K562 (cell line): ENCODE measurements at regions not wholly inside any gene's neighbourhood (a gene's known extent, or its start where the extent isn't known, plus 50 kb on each side); places are given as distances from the start of the nearest gene placed in this dataset.

ENCODE experiments used
- ATAC-seq: fragments of 200-7000 bp; cut with Tn5 transposase; 3 replicates; pipeline ENCODE4 v1.9.1; 2020; ENCODE audit warnings: moderate library complexity
- BruUV-seq: library from RNA; stranded (reverse); fragments of 400-500 nt; replicated peaks from 2 replicates; lab custom pipeline; 2021; lab: Mats Ljungman, UMichigan
- CTCF ChIA-PET: fragments of 300-600 bp; formaldehyde crosslinking; extraction: SDS; loops from one replicate; lab custom pipeline; 2021; ENCODE audit warnings: low intra/inter-chr PET ratio; lab: Yijun Ruan, JAX
- POLR2A ChIA-PET: fragments of 300-600, 350-650 bp; sonication (Branson Sonifier 250); formaldehyde crosslinking; extraction: SDS; loops from one replicate; lab custom pipeline; 2021; ENCODE audit warnings: antibody characterized with exemption, inconsistent platforms; lab: Yijun Ruan, JAX
- DNase-seq, 4 experiments: peaks; one replicate each; pipeline versions ENCODE4 v3.0.0 to v3.0.0-alpha.2; 2011 to 2018; ENCODE audit warnings: low spot score in 3 of 4, mixed read lengths in 3 of 4; ENCODE audit errors: extremely low read depth in 1 of 4
- FAIRE-seq: peaks from 2 replicates; lab custom pipeline; 2011; peaks lifted over from hg19 to GRCh38; lab: Jason Lieb, UNC
- H2AFZ ChIP-seq: 2 replicates; pipeline ENCODE4 v1.6.0; 2011; ENCODE audit warnings: low read depth, low read length, control low read depth, inconsistent platforms
- H3K27ac ChIP-seq: fragments of 200-600 bp; 3 replicates; pipeline ENCODE4 v1.8.0; 2011; ENCODE audit warnings: low read depth, mild to moderate bottlenecking, control low read depth, inconsistent platforms, low read length, moderate library complexity, mixed read lengths; ENCODE audit errors: extremely low read depth
- H3K27me3 ChIP-seq, 2 experiments: fragments of 300-600 bp in 1 of 2; 2 replicates in 1 of 2; 3 replicates in 1 of 2; pipeline versions ENCODE4 v1.6.0 to v1.8.0; 2011; ENCODE audit warnings: inconsistent platforms in 2 of 2, low read length in 2 of 2, mild to moderate bottlenecking in 1 of 2, mixed read lengths in 1 of 2, moderate library complexity in 1 of 2; ENCODE audit not compliant: control insufficient read depth in 2 of 2, insufficient read depth in 2 of 2
- H3K36me3 ChIP-seq: fragments of 300-600 bp; 3 replicates; pipeline ENCODE4 v1.8.0; 2011; ENCODE audit warnings: mild to moderate bottlenecking, low read length, inconsistent platforms; ENCODE audit not compliant: control insufficient read depth, insufficient read depth
- H3K4me1 ChIP-seq, 2 experiments: fragments of 200-600 bp in 1 of 2; replicated peaks in 1 of 2; 2 replicates in 1 of 2; 3 replicates in 1 of 2; pipeline versions ENCODE4 v1.5.1 to v1.8.0; 2011; ENCODE audit warnings: inconsistent platforms in 2 of 2, low read length in 2 of 2, mild to moderate bottlenecking in 1 of 2, mixed read lengths in 1 of 2, moderate library complexity in 1 of 2; ENCODE audit not compliant: control insufficient read depth in 2 of 2, insufficient read depth in 2 of 2
- H3K4me2 ChIP-seq: 2 replicates; pipeline ENCODE4 v1.6.1; 2011; ENCODE audit warnings: low read length, control low read depth, inconsistent platforms, mixed read lengths; ENCODE audit not compliant: insufficient read depth
- H3K4me3 ChIP-seq: fragments of 200-600 bp; sonication (generic), shearing (Covaris generic); 2 replicates; pipeline ENCODE4 v1.5.1; 2016; ENCODE audit warnings: control low read depth, inconsistent platforms
- H3K79me2 ChIP-seq: fragments of 200-600 bp; 3 replicates; pipeline ENCODE4 v1.8.0; 2011; ENCODE audit warnings: low read length, inconsistent platforms; ENCODE audit not compliant: control insufficient read depth, insufficient read depth
- H3K9ac ChIP-seq, 2 experiments: 2 replicates each; pipeline versions ENCODE4 v1.6.0 to v1.6.1; 2011; ENCODE audit warnings: low read depth in 2 of 2, low read length in 2 of 2, control low read depth in 1 of 2, inconsistent platforms in 1 of 2, mild to moderate bottlenecking in 1 of 2, mixed read lengths in 1 of 2; ENCODE audit not compliant: insufficient read depth in 1 of 2
- H3K9me1 ChIP-seq: one replicate; pipeline ENCODE4 v1.6.0; 2011; ENCODE audit warnings: inconsistent platforms, mild to moderate bottlenecking, low read length, moderate library complexity; ENCODE audit not compliant: control insufficient read depth, insufficient read depth
- H3K9me3 ChIP-seq: replicated peaks from 2 replicates; pipeline ENCODE4 v1.5.1; 2011; ENCODE audit warnings: low read depth, low read length, inconsistent platforms; ENCODE audit not compliant: control insufficient read depth, insufficient read depth
- H4K20me1 ChIP-seq: replicated peaks from 2 replicates; pipeline ENCODE4 v1.6.1; 2011; ENCODE audit warnings: low read length, inconsistent platforms, mixed read lengths; ENCODE audit not compliant: control insufficient read depth, insufficient read depth
- ARNT ChIP-seq, 2 experiments: fragments of 450-650 bp; IDR thresholded peaks; 2 replicates each; pipeline ENCODE4 v1.6.1; 2016; ENCODE audit warnings: mild to moderate bottlenecking in 1 of 2
- ATF4 ChIP-seq: fragments of 450-650 bp; formaldehyde crosslinking; IDR thresholded peaks from 2 replicates; pipeline ENCODE4 v1.4.0; 2022; ENCODE audit warnings: mild to moderate bottlenecking, moderate library complexity
- CHAMP1 ChIP-seq: fragments of 450-650 bp; IDR thresholded peaks from 2 replicates; pipeline ENCODE4 v1.6.1; 2016; ENCODE audit warnings: mild to moderate bottlenecking
- POLR2A ChIP-seq: fragments of 450-650 bp; conservative IDR thresholded peaks from 2 replicates; pipeline ENCODE4 v1.6.1; 2016
- PTTG1 ChIP-seq: fragments of 450-650 bp; IDR thresholded peaks from 2 replicates; pipeline ENCODE4 v1.6.1; 2016; ENCODE audit warnings: low read depth, mild to moderate bottlenecking, missing genetic modification characterization, missing compliant biosample characterization
- SREBF2 ChIP-seq: sonication (generic); formaldehyde crosslinking; IDR thresholded peaks from 2 replicates; pipeline ENCODE4 v1.4.0; 2020; ENCODE audit warnings: mild to moderate bottlenecking, missing genetic modification reagents
- STAG1 ChIP-seq: sonication (generic); formaldehyde crosslinking; IDR thresholded peaks from 2 replicates; pipeline ENCODE4 v1.5.0; 2020; ENCODE audit warnings: missing genetic modification reagents, borderline replicate concordance
- TGIF2 ChIP-seq: sonication (generic); formaldehyde crosslinking; IDR thresholded peaks from 2 replicates; pipeline ENCODE4 v1.8.1; 2022; ENCODE audit warnings: mild to moderate bottlenecking, missing genetic modification reagents, moderate library complexity
- THRA ChIP-seq: fragments of 450-650 bp; IDR thresholded peaks from 2 replicates; pipeline ENCODE4 v1.6.1; 2017; ENCODE audit warnings: mild to moderate bottlenecking, moderate library complexity
- ZBTB2 ChIP-seq: fragments of 450-650 bp; IDR thresholded peaks from 2 replicates; pipeline ENCODE4 v1.6.1; 2016; ENCODE audit warnings: antibody characterized with exemption
- ZBTB5 ChIP-seq: fragments of 450-650 bp; IDR thresholded peaks from 2 replicates; pipeline ENCODE4 v1.6.1; 2017; ENCODE audit warnings: antibody characterized with exemption
- ZFP36 ChIP-seq: fragments of 150-350 bp; IDR thresholded peaks from 2 replicates; pipeline ENCODE4 v1.6.1; 2018; ENCODE audit warnings: low read length, low read depth; ENCODE audit not compliant: partially characterized antibody
- ZNF830 ChIP-seq: fragments of 250-450 bp; sonication (Bioruptor Pico); IDR thresholded peaks from 2 replicates; pipeline ENCODE4 v1.5.0; 2021; ENCODE audit warnings: mild to moderate bottlenecking
- WGBS: fragments of 100-300 bp; shearing (Covaris generic); methylation state at CpG from one replicate; pipeline ENCODE4 v1.1.6; 2016; ENCODE audit warnings: low coverage, mixed read lengths; ENCODE audit not compliant: insufficient coverage; ENCODE audit errors: missing lambda C conversion rate; 5-methylcytosine and 5-hydroxymethylcytosine counted together
- in situ Hi-C: fragments of 300-500 bp; cut with MboI; formaldehyde crosslinking; loops from 4 replicates; pipeline ENCODE4 v1.15.0; 2018; ENCODE audit warnings: inconsistent platforms, mixed read lengths
- intact Hi-C: fragments of 100-400 bp; cut with micrococcal nuclease; formaldehyde crosslinking; loops from 2 replicates; pipeline ENCODE4 v1.14.2; 2022
- TF ChIP-seq, protein P1 (sequence below): fragments of 450-650 bp; formaldehyde crosslinking; IDR thresholded peaks from 2 replicates; pipeline ENCODE4 v1.4.0; 2020; ENCODE audit warnings: mild to moderate bottlenecking, mixed read lengths

- in situ Hi-C loops: no loop called here
- no peaks in the 10 kb centered on the region for H4K20me1 ChIP-seq
- no TSS peak for BruUV-seq
- no peak for ATAC-seq
- H3K4me2 ChIP-seq: no peak overlapping the region
- no peaks in the 10 kb centered on the region for H3K4me1 ChIP-seq
- H2AFZ ChIP-seq: no peak overlapping the region
- H3K4me3 ChIP-seq: no peak overlapping the region
- CTCF ChIA-PET: no interaction called here
- no peaks in the 10 kb centered on the region; the same call in 1 of the 2 replicates for H3K9me3 ChIP-seq
- H3K27me3 ChIP-seq: no peaks in the 10 kb centered on the region
- H3K79me2 ChIP-seq: no peaks in the 10 kb centered on the region
- H3K27ac ChIP-seq: no peak overlapping the region
- POLR2A ChIA-PET: no interaction called here
- FAIRE-seq: no peak
- H3K9ac ChIP-seq: no peak overlapping the region
- H3K36me3 ChIP-seq: no peaks in the 10 kb centered on the region
- H3K9me1 ChIP-seq: no peaks in the 10 kb centered on the region
- WGBS: 0% methylated on average over 4 of the region's 4 CpGs
- DNase-seq: no peak
- intact Hi-C loops: no loop called here
- TF ChIP-seq ZFP36 (no peak), ATF4 (CRISPR knock-in tag) (no peak), ZBTB2 (no peak), TGIF2 (CRISPR knock-in tag) (no peak), THRA (no peak), ZNF830 (no peak), ARNT (IDR thresholded peaks at IDR 0.05) (no peak), PTTG1 (no peak), CHAMP1 (no peak), POLR2A (no peak), ZBTB5 (no peak), STAG1 (CRISPR knock-in tag) (no peak), SREBF2 (CRISPR knock-in tag) (no peak)
- TF ChIP-seq, protein P1, sequence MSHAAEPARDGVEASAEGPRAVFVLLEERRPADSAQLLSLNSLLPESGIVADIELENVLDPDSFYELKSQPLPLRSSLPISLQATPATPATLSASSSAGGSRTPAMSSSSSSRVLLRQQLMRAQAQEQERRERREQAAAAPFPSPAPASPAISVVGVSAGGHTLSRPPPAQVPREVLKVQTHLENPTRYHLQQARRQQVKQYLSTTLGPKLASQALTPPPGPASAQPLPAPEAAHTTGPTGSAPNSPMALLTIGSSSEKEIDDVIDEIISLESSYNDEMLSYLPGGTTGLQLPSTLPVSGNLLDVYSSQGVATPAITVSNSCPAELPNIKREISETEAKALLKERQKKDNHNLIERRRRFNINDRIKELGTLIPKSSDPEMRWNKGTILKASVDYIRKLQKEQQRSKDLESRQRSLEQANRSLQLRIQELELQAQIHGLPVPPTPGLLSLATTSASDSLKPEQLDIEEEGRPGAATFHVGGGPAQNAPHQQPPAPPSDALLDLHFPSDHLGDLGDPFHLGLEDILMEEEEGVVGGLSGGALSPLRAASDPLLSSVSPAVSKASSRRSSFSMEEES: no peak
Measured at GRCh38 chr18:24935008-24935407, 417.0 kb downstream of the ZNF521 start.
